GM12874 (cell line): ENCODE measurements at regions not wholly inside any gene's neighbourhood (a gene's known extent, or its start where the extent isn't known, plus 50 kb on each side); places are given as distances from the start of the nearest gene placed in this dataset.

Experiments used
- CTCF ChIP-seq: IDR thresholded peaks from 2 replicates; pipeline ENCODE4 v1.5.1; 2011; ENCODE audit warnings: low read depth, mild to moderate bottlenecking, control low read depth, low read length, moderate library complexity; ENCODE audit not compliant: insufficient read depth

DNA sequence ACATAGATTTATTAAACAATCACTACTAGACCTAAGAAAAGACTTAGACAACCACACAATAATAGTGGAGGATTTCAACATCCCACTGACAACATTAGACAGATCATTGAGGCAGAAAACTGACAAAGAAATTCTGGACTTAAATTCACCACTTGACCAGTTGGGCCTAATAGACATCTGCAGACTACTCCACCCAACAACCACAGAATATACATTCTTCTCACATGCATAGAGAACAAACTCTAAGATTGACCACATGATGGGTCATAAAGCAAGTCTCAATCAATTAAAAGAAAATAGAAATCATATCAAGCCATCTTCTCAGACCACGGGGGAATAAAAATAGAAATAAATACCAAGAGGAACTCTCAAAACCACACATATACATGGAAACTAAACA, 136.7 kb upstream of the ARG1 start:
- TF ChIP-seq CTCF = no peak

- TF ChIP-seq CTCF = no peak
These were observed 130.0 kb upstream of the ARG1 start for GRCh38 chr6:131443014-131443413.

- TF ChIP-seq CTCF = no peak
These were observed 129.5 kb upstream of the ARG1 start for GRCh38 chr6:131443514-131443913.

DNA sequence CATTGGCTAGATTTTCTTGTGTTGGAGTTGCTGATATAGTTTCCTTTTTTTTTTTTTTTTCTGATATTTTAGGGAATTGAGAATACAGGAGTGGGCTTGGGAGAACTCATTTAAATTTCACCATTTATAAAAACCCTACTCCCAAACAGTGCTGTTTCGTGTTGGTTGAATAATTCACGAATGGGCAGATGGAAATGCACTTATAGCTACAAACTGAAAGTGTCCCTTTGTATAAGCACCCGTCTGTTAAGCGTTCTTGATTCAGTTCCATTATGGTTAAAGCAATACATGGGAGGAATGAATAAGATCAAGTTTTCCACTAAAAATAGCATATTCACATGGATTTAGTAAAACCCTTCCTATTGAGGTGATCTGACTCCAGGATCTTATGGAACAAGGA, 122.2 kb upstream of the ARG1 start:
- TF ChIP-seq CTCF = no peak

GRCh38 chr6:131451321-131452144, 121.5 kb upstream of the ARG1 start:
- TF ChIP-seq CTCF = no peak

GRCh38 chr6:131453803-131454202, 119.2 kb upstream of the ARG1 start:
- no peak for TF ChIP-seq CTCF

GRCh38 chr6:131456565-131456964, 116.5 kb upstream of the ARG1 start:
- no peak for TF ChIP-seq CTCF
